CD4-positive, alpha-beta T cell treated with Interleukin-6 for 4 hours (primary cell): ENCODE measurements at regions not wholly inside any gene's neighbourhood (a gene's known extent, or its start where the extent isn't known, plus 50 kb on each side); places are given as distances from the start of the nearest gene placed in this dataset.
"Not testable (repeated sequence)": the region's sequence is repeated elsewhere in the genome, so short reads cannot be mapped to it uniquely, and the experiment has no call there.

Experiments
- DNase-seq: peaks from one replicate; pipeline ENCODE4 v3.0.0-alpha.2; 2020; ENCODE audit warnings: mixed read lengths

DNA sequence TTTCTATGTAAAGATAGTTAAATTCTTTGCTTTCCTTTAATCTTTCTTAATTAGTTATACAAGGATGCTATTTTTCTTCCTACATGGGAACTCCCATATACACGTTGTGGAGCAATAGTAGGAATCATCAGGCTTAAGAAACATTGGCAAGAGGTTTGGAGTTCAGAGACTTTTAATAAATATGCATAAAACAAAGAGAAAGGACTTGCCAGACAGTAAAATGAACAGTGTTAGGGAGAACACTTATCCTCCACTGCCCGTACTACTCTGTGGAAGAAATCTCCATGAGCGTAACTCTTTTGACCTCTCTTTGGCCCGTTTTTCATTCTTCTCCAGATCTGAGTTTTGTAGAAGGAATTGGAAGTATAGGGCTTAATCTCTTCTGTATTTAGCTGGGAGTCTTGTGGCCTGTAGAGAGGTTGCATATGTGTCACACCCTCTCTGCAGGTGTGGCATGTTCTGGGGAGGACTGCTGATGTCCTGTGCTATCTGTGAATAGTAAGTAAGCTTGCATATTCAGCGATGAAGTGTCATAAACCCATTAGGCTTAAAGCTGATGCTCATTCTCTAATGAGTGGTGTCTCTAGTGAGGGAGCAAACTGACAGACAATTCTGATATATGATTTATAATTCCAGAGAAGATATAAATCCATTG lies 455.4 kb upstream of the FAR2 start:
- no peak for DNase-seq

DNA sequence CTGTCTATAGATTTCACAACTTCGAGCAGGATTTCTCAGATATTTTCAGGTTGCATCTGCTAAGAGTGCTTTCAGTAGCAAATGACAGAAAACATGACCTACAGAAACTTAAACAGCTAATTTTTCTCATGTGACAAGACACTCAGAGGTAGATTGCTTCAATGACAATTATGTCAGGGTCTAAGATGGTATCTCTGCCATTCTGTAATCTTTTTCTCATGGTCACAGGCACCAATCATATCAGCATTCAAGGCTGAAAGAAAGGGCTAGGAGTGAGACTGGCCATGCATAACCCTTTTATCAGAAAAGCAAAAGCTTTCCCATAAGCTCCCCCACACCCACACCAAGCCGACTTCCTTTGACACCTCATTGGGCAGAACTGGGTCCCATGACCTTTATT lies 450.5 kb upstream of the FAR2 start:
- no peak for DNase-seq

GRCh38 chr12:28699029-28699428 lies 450.0 kb upstream of the FAR2 start:
- DNase-seq, result no peak

GRCh38 chr12:28700161-28700560 lies 448.9 kb upstream of the FAR2 start:
- no peak for DNase-seq

DNA sequence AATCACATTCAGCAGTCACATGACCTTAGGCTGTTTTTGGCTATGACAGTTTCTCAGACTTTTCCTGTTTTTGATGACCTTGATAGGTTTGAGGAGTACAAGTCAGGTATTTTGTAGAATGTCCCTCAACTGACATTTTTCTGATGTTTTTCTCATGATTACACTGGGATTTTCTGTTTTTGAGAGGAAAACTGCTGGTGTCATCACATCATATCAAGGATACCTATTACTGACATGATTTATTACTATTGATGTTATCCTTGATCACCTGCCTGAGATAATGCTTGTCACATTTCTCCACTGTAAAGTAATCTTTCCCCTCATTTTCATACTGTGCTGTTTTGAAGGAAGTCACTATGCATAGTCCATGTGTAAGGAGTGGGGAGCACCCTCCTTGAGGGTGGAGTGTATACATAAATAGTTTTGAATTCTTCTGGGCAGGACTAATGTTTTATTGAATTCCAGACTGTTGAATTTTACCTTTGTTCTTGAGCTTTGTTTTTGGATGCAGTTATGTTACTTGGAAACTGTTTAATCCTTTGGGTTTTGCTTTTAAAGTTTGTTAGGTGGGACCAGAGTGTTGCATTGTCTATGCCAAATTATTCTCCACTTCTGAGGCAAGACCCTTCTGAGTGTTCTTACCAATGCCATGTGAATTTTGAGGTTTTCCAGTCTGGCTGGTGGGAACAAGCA lies 444.5 kb upstream of the FAR2 start:
- no peak for DNase-seq

DNA sequence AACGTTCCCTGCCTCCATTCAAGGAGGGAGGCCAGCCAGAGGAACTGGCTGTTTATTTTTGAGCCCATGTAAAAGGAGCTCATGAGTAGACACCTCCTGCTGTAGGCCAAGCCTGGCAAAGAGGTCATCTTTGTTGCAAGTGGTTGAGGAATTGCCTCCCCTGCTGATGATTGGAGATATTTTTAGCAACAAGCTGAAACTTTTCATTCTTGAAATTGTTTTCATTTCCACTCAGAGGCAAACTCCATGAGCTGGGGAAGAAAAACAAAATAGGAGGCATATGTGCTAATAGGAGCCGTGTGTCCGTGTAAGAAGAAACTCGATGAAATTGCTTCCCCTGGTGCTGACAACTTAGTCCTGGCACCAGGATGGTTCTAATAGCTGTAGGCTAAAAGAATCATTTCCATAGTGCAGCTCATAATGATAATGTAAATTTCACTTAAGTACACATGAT lies 440.1 kb upstream of the FAR2 start:
- DNase-seq, result no peak

- no peak for DNase-seq
Measured at GRCh38 chr12:28709986-28710685, 438.9 kb upstream of the FAR2 start.

DNA sequence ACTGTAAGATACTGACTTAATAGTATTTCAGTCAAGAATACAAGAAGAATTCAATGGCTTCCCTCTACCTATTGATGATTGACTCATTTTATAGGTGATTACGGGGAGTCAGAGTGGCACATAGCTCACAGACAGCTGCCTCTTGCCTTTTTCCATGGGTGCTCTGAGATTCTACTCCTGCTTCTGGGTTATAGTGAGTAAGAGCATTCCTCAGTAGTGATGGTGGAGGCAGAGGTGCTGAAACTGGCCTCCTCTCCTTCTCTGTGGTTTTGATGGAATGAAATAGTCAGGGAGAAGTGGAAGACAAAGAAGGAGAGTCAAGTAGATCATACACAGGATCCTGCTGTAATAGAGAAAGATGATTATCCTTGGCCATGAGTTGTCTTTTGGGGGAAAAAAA lies 438.2 kb upstream of the FAR2 start:
- DNase-seq, result no peak

- no peak for DNase-seq
Measured at GRCh38 chr12:28711421-28711820, 437.7 kb upstream of the FAR2 start.

DNA sequence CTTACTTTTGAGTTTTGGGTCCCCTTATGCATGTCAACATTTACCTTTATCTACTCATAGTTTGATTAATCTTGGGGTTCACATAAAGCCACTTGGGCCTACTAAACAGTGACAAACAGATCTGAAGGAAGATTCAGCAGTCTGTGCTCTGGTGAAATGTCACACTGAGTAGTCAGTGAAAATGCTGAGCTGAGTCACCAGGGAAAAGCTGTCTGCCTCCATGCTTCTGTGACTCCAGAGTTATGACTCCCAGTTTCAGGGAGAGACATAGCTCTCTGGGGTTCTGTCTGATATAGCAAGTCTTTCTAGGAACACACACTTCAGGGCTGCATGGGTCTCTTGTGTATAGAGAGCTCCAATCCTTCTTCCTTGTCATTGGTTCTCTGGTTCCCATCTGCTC lies 406.3 kb upstream of the FAR2 start:
- no peak for DNase-seq

DNA sequence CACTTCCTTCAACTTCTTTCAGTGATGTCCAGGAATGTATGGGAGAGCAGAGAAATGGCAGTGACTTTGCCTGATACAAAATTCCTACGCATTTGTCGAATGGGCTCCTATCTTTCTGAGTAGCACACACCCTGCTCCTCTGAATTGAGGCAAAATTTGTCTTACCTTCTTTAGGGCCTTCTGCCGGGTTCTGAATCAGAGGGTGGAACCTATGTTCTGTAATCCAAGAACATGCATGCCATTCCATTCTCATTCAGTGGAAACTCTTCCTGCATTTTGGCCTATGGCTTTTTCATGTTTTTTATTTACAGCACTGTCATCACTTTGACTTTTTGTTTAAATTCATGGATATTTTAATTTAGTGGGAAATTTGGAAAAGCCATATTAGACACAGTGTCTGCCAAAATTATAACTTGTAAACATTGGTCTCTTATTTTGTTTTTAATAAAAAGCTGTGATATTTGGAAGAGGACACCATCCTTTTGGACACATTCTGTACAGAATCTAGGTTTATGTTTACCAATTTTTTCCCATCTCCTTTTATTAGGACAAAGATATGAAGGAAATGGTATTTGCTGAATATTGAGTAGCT lies 402.2 kb upstream of the FAR2 start:
- DNase-seq, result no peak

- no peak for DNase-seq
Measured at GRCh38 chr12:28750946-28751685, 398.0 kb upstream of the FAR2 start.

GRCh38 chr12:28755027-28755426 lies 394.1 kb upstream of the FAR2 start:
- no peak for DNase-seq

DNA sequence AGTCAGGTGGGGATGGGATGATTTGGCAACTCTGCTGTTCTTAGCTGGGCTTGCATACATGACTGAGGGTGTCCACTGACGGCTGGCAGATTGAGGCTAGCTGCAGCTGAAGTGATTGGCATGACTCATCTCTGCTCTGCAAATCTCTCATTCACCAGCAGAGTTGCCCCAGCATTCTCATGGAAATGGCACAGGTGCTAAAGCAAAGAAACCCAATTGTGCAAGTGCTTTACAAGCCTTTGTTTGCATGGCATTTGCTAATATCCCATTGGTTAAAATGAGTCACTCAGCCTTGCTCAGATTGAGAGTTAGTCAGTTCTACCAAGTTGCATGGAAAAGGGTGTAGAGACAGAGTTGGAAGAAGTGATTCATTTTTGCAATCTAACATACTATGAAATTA lies 389.7 kb upstream of the FAR2 start:
- DNase-seq, result no peak

DNA sequence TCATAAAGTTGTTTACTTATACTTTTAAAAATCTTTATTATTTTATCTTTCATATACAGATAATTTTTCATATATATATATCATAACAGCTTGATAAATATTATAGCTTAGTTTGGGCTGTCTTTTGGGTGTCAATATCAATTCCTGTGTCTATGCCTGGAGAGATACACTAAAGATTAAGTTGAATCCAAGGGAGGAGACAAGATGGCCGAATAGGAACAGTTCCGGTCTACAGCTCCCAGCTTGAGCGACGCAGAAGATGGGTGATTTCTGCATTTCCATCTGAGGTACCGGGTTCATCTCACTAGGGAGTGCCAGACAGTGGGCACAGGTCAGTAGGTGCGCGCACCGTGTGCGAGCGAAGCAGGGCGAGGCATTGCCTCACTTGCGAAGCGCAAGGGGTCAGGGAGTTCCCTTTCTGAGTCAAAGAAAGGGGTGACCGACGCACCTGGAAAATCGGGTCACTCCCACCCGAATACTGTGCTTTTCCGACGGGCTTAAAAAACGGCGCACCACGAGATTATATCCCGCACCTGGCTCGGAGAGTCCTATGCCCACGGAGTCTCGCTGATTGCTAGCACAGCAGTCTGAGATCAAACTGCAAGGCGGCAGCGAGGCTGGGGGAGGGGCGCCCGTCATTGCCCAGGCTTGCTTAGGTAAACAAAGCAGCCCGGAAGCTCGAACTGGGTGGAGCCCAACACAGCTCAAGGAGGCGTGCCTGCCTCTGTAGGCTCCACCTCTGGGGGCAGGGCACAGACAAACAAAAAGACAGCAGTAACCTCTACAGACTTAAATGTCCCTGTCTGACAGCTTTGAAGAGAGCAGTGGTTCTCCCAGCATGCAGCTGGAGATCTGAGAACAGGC lies 388.8 kb upstream of the FAR2 start:
- not testable (repeated sequence) for DNase-seq

DNA sequence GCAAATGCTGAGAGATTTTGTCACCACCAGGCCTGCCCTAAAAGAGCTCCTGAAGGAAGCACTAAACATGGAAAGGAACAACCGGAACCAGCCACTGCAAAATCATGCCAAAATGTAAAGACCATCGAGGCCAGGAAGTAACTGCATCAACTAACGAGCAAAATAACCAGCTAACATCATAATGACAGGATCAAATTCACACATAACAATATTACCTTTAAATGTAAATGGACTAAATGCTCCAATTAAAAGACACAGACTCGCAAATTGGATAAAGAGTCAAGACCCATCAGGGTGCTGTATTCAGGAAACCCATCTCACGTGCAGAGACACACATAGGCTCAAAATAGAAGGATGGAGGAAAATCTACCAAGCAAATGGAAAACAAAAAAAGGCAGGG lies 387.2 kb upstream of the FAR2 start:
- DNase-seq, result not testable (repeated sequence)

- DNase-seq, result no peak
Measured at GRCh38 chr12:28766398-28766797, 382.7 kb upstream of the FAR2 start.

GRCh38 chr12:28767836-28768348 lies 381.2 kb upstream of the FAR2 start:
- no peak for DNase-seq

DNA sequence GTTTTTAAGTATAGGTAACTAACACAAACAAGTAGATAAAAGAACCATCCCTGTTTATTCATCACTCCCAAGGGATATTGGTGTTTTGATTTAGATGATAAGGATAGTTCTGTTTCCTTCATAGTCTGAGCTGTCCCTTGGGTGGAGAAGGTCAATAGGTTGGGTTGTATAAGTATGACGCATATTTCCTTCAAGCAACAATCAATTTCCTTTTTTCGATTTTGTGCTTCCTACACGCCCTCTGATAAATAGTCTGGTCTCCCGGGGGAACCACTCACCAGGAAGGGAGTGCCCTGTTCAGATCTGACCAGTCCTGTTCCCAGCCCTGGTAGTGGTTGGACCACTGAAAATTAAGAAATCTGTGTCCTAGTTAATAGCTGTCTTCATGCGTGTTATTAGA lies 378.8 kb upstream of the FAR2 start:
- no peak for DNase-seq

GRCh38 chr12:28771968-28772367 lies 377.1 kb upstream of the FAR2 start:
- no peak for DNase-seq

GRCh38 chr12:28775556-28775955 lies 373.5 kb upstream of the FAR2 start:
- no peak for DNase-seq

- DNase-seq, result no peak
Measured at GRCh38 chr12:28776220-28776619, 372.9 kb upstream of the FAR2 start.
